HK-2 (cell line): ENCODE measurements at regions not wholly inside any gene's neighbourhood (a gene's known extent, or its start where the extent isn't known, plus 50 kb on each side); places are given as distances from the start of the nearest gene placed in this dataset.

Experiments
- DNase-seq: peaks from one replicate; pipeline ENCODE4 v3.0.0-alpha.2; 2018; ENCODE audit not compliant: unreplicated experiment

DNA sequence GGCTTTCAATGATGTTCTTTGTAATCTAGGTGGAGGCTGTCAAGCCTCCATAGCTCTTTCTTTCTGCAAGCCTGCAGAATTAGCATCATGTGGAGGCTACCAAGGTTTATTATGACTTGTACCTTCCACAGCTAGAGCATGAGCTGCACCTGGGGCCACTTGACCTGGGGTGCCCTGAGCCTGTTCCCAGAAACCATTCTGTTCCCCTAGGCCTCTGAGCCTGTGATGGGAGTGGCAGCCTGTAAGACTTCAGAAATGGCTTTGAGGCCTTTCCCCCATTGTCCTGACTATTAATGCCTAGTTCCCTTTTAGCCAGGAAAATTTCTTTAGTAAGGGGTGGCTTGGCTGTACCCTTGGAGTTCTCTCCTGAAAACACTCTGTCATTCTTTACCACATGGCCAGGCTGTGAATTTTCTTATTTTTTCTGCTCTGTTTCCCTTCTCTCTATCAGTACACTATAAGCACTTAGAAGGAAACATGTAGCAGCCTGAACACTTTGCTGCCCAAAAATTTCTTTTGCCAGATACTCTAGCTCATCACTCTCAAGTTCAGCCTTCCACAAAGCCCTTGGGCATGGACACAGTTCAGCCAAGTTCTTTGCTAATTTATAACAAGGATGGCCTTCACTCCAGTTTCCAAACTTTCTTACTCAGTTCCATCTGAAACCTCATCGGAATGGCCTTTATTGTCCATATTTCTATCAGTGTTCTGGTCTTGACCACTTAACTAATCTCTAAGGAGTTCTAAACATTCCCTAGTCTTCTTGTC is 61.4 kb upstream of the NR3C1 start:
- no peak for DNase-seq

- DNase-seq, result no peak
Measured at GRCh38 chr5:143462431-143462830, 58.9 kb upstream of the NR3C1 start.

DNA sequence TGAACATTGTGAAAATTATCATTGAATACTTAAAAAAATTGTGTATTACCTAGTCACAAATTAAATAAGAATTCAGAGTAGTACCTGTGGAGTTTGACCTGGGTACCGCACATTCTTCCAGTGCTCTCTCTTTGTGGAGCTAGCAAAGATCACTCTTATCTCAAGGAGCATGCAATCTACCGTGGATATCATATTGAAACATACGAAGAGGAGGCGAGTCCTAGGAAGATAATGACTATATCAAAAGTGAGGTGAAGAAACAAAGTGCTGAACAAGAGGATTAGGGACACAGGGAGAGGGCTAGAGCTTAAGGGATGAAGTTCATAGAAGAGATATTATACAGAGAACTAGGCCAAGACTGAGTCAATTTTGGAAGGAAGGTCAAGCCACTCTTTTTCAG is 55.9 kb upstream of the NR3C1 start:
- DNase-seq, result no peak

DNA sequence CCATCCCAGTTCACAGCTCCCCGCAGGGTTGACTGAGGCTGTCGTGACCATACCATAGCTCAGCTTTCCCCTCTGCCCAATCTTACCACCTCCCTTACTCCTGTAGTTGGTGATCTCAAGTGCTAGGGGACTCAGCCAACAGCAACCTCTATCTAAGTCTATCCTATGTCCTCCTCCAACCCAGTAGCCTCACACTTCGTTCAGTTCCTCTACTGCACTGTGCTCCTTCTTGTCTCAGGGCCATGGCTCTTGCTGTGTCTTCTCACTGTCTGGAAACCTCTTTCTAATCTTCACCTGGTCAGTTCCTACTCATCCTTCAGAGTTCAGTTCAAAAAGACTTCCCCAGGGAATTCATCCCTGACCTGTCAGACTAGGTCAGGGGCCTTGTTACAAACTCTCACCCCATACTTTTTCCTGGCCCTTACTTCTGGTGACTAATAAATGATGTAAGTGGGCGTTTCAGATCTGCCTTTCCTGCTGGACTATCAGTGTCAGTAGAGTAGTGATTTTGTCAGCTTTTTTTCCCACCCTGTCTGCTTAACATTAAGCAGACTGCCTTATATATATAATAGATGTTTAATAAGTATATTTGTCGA is 53.6 kb upstream of the NR3C1 start:
- no peak for DNase-seq

GRCh38 chr5:143454936-143455516 is 51.5 kb upstream of the NR3C1 start:
- no peak for DNase-seq

DNA sequence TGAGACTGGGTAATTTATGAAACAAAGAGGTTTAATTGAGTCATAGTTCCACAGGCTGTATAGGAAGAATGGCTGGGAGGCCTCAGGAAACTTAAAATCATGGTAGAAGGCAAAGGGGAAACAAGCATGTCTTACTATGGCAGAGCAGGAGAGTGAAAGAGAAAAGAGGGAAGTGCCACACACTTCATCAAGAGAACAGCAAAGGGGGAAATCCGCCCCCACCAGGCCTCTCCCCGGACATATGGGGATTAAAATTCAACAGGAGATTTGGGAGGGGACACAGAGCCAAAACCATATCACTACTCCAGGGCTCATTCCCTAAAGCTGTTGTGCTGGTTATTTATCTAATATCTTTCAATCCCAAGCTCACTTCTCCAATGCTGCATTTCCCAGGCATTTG is 50.2 kb upstream of the NR3C1 start:
- no peak for DNase-seq
